ENCODE measurements at regions not wholly inside any gene's neighbourhood (a gene's known extent, or its start where the extent isn't known, plus 50 kb on each side); places are given as distances from the start of the nearest gene placed in this dataset.

DNA sequence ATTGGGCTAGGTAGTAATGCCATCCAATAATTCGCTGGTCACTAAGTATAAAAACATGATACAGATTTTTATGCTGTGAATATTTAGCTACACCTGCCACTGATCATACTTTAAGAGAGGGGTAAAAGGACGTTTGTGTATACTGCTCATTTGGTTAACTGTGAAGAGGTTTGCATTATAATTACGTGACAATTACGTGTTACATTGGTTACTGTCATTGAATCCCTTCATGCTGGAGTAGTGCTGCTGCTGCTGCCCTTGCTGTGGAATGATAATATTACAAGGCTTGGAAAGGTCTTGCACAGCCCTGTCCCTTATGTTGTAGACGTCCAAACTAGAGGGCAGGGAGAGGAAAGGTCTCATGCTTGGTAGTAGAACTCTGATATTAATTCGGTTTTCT lies 312.2 kb upstream of the ATP2B1 start:
- no peaks in the 10 kb centered on the region for H3K27me3 ChIP-seq (ENCODE audit: insufficient read depth, low read length)
- H3K27ac ChIP-seq (ENCODE audit: low read depth, low read length), result no peak overlapping the region
- H3K36me3 ChIP-seq (ENCODE audit: insufficient read depth, low read length), result no peaks in the 10 kb centered on the region
- H3K4me1 ChIP-seq (ENCODE audit: control insufficient read depth, insufficient read depth, low read length, unreplicated experiment), result no peaks in the 10 kb centered on the region
- H3K4me3 ChIP-seq (ENCODE audit: low read depth, low read length), result no peak overlapping the region
- no peak overlapping the region for H2AFZ ChIP-seq (ENCODE audit: low read length, unreplicated experiment)
- no peaks in the 10 kb centered on the region for H3K79me2 ChIP-seq (ENCODE audit: control insufficient read depth, insufficient read depth, low read length, unreplicated experiment)

DNA sequence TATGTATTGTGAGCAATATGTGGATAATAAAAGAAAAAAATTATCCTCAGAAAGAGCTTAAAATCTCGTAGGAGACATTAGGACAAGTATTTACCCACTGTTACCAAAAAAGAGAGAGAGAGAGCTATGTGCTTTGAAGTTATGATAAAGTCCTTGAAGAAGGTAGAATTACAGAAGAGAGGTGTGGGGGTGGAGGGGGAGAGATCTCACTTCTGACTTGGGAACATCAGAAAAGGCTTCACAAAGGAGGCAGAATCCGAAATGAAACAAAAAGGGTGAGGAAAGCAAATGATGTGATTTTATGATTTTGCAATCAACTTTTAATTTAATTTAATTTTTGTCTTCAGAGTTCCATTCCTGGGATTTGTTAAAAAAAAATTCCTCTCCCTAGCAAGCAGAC lies 311.8 kb upstream of the ATP2B1 start:
- Histone ChIP-seq H2AFZ (ENCODE audit: low read length, unreplicated experiment) (no peak overlapping the region), H3K4me3 (ENCODE audit: low read depth, low read length) (no peak overlapping the region), H3K27ac (ENCODE audit: low read depth, low read length) (no peak overlapping the region), H3K79me2 (ENCODE audit: control insufficient read depth, insufficient read depth, low read length, unreplicated experiment) (no peaks in the 10 kb centered on the region), H3K27me3 (ENCODE audit: insufficient read depth, low read length) (no peaks in the 10 kb centered on the region), H3K36me3 (ENCODE audit: insufficient read depth, low read length) (no peaks in the 10 kb centered on the region), H3K4me1 (ENCODE audit: control insufficient read depth, insufficient read depth, low read length, unreplicated experiment) (peaks cover 3% of the 10 kb centered on the region)

DNA sequence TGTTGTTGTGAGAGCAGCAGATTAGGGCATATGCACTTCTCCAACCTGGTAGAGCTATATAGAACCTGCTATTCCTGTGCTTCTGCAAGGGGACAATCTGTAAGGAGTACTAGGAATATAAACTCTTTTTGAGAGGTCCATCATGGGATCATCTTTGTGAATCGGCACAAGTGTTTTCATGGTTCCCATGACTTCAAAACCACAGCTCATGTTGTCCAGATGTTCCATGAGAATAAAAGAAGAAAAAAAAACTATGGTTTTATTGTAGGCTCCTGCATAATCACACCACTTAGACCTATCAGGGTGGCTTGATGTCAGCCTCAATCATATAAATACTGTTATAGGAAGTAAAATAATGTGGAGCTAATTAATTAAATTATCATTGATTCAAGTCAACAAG lies 311.4 kb upstream of the ATP2B1 start:
- Histone ChIP-seq H3K79me2 (ENCODE audit: control insufficient read depth, insufficient read depth, low read length, unreplicated experiment) (no peaks in the 10 kb centered on the region), H3K36me3 (ENCODE audit: insufficient read depth, low read length) (no peaks in the 10 kb centered on the region), H3K27ac (ENCODE audit: low read depth, low read length) (no peak overlapping the region), H3K4me1 (ENCODE audit: control insufficient read depth, insufficient read depth, low read length, unreplicated experiment) (peaks cover 7% of the 10 kb centered on the region), H3K4me3 (ENCODE audit: low read depth, low read length) (no peak overlapping the region), H3K27me3 (ENCODE audit: insufficient read depth, low read length) (no peaks in the 10 kb centered on the region), H2AFZ (ENCODE audit: low read length, unreplicated experiment) (no peak overlapping the region)

DNA sequence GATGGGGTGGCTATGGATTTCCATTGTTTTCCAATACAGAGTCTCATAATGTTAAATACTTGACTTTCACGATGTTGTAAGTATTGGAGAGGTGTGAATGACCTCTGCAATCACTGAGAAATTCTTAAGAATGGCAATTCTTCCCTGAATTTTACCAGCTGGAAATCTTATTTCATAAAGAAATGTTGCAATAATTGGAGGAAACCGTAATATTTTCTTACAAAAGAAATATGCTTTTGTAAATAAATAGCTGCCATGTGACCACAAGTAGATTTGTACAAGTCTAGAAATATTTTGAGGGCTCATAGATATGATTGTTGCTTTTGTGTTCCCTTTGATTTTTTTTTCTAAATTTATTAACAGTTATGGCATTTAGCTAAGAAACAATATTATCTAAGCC lies 308.7 kb upstream of the ATP2B1 start:
- H3K36me3 ChIP-seq (ENCODE audit: insufficient read depth, low read length), result no peaks in the 10 kb centered on the region
- H3K4me1 ChIP-seq (ENCODE audit: control insufficient read depth, insufficient read depth, low read length, unreplicated experiment), result peaks cover 7% of the 10 kb centered on the region
- no peaks in the 10 kb centered on the region for H3K79me2 ChIP-seq (ENCODE audit: control insufficient read depth, insufficient read depth, low read length, unreplicated experiment)
- no peak overlapping the region for H3K27ac ChIP-seq (ENCODE audit: low read depth, low read length)
- no peak overlapping the region for H2AFZ ChIP-seq (ENCODE audit: low read length, unreplicated experiment)
- no peaks in the 10 kb centered on the region for H3K27me3 ChIP-seq (ENCODE audit: insufficient read depth, low read length)
- no peak overlapping the region for H3K4me3 ChIP-seq (ENCODE audit: low read depth, low read length)

DNA sequence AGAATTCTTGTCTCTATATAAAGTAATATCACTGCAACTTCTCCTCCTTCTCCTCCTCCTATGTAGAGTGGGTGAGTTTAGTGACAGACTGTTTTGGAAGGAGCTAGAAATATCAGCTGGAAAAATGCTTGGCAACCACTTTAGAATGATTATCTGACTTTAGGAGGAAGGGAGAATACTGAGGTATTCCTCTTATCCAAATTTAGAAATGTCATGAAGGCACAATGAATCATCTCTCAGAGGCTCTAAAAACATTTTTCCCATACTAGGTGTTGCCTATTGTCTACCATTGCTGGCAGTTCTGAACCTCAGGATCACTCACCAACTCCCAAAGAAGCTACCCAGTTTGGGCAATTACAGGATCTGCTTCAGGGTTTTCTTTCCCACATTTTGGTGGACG lies 306.6 kb upstream of the ATP2B1 start:
- Histone ChIP-seq H3K27me3 (ENCODE audit: insufficient read depth, low read length) (no peaks in the 10 kb centered on the region), H3K27ac (ENCODE audit: low read depth, low read length) (no peak overlapping the region), H3K79me2 (ENCODE audit: control insufficient read depth, insufficient read depth, low read length, unreplicated experiment) (no peaks in the 10 kb centered on the region), H2AFZ (ENCODE audit: low read length, unreplicated experiment) (no peak overlapping the region), H3K4me1 (ENCODE audit: control insufficient read depth, insufficient read depth, low read length, unreplicated experiment) (peaks cover 7% of the 10 kb centered on the region), H3K36me3 (ENCODE audit: insufficient read depth, low read length) (no peaks in the 10 kb centered on the region), H3K4me3 (ENCODE audit: low read depth, low read length) (no peak overlapping the region)

DNA sequence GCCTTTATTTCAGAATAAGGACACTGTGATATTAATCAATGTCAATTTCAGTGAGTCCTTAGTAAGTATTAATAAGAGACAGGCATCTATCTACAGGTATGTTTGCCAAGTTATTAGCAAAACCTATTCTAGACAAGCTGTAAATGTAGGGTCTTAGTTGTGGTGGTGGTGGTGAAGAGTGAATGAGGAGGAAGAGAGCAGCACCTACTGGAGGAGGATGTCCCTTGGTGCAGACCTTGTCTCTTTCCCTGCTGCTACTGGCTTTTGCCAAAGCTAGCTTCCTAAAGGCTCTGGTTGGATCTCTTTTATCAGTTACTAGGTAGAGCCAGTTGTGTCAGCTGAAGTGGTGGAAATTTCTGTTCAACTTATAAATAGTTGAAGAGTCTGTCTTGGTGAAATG lies 304.8 kb upstream of the ATP2B1 start:
- Histone ChIP-seq H3K79me2 (ENCODE audit: control insufficient read depth, insufficient read depth, low read length, unreplicated experiment) (no peaks in the 10 kb centered on the region), H3K4me3 (ENCODE audit: low read depth, low read length) (no peak overlapping the region), H3K27me3 (ENCODE audit: insufficient read depth, low read length) (no peaks in the 10 kb centered on the region), H2AFZ (ENCODE audit: low read length, unreplicated experiment) (no peak overlapping the region), H3K36me3 (ENCODE audit: insufficient read depth, low read length) (no peaks in the 10 kb centered on the region), H3K4me1 (ENCODE audit: control insufficient read depth, insufficient read depth, low read length, unreplicated experiment) (peaks cover 7% of the 10 kb centered on the region), H3K27ac (ENCODE audit: low read depth, low read length) (no peak overlapping the region)

DNA sequence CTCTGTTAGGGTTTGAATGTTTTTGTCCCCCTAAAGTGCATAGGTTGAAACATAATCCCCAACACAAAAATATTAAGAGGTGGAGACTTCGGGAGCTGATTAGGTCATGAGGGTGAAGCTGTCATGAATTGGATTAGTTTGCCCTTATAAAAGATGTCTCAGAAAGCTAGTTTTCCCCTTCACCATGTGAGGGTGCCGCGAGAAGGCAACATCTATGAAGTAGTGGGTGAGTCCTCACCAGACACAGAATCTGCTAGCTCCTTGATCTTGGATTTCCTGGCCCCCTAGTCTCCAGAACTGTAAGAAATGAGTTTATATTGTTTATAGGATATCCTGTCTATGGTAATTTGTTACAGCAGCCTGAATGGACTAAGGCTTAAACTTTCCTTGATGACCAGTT lies 301.5 kb upstream of the ATP2B1 start:
- H3K4me3 ChIP-seq (ENCODE audit: low read depth, low read length), result no peak overlapping the region
- H2AFZ ChIP-seq (ENCODE audit: low read length, unreplicated experiment), result no peak overlapping the region
- H3K27me3 ChIP-seq (ENCODE audit: insufficient read depth, low read length), result no peaks in the 10 kb centered on the region
- H3K4me1 ChIP-seq (ENCODE audit: control insufficient read depth, insufficient read depth, low read length, unreplicated experiment), result no peaks in the 10 kb centered on the region
- H3K27ac ChIP-seq (ENCODE audit: low read depth, low read length), result no peak overlapping the region
- H3K79me2 ChIP-seq (ENCODE audit: control insufficient read depth, insufficient read depth, low read length, unreplicated experiment), result no peaks in the 10 kb centered on the region
- no peaks in the 10 kb centered on the region for H3K36me3 ChIP-seq (ENCODE audit: insufficient read depth, low read length)

DNA sequence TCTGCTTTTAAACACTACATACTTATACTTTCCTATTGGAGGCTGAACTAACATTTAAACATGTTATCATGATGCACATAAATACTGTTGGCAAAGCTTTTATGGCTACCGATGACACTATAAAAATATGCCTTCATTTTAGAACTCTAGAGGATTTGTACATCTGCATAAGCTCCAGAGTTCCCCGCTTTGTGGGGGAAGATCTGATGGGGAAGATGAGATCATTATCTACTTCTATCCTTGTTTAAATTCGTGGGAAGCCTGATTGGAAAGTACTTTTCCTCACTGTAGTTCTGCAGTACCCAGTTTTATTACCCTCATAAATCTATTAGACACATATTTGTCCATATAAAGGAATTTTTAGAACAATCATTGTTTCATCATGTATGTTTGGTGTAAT lies 299.6 kb upstream of the ATP2B1 start:
- Histone ChIP-seq H3K4me1 (ENCODE audit: control insufficient read depth, insufficient read depth, low read length, unreplicated experiment) (no peaks in the 10 kb centered on the region), H3K27me3 (ENCODE audit: insufficient read depth, low read length) (no peaks in the 10 kb centered on the region), H3K79me2 (ENCODE audit: control insufficient read depth, insufficient read depth, low read length, unreplicated experiment) (no peaks in the 10 kb centered on the region), H3K4me3 (ENCODE audit: low read depth, low read length) (no peak overlapping the region), H3K36me3 (ENCODE audit: insufficient read depth, low read length) (no peaks in the 10 kb centered on the region), H2AFZ (ENCODE audit: low read length, unreplicated experiment) (no peak overlapping the region), H3K27ac (ENCODE audit: low read depth, low read length) (no peak overlapping the region)

DNA sequence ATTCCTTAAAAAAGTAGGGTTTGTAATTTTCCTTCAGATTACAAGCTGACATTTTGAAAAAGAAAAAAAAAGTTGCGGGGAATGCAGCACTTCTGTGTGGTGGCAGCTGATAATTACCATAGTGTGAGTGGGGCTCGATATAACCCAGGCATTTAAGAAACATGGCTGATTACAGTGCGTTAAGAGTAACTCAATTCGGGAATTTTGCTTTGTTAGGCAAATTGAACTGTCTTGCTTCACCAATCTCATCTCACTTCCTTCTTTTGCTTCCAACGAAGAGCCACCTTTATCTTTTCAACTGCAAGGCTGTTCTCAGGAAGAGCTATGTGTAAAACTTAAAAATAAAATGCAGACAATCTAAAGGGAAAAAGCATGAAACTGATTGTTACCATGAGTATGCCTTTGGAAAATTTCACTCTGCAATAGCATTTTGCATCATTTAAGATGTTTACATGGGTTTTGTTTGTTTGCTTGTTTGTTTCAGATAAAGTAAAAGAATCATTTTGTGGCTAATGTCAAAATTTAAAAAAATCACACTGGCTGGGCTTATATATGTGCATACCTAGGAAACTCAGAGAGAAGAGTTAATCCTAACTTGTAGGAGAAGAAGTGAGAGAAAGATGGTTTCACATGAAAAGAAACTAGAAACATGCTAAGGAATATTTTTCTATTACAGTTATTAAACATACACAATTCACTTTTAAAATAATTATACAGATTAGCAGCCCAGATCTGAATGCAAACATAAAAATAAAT lies 295.9 kb upstream of the ATP2B1 start:
- Histone ChIP-seq H3K27ac (ENCODE audit: low read depth, low read length) (no peak overlapping the region), H3K4me3 (ENCODE audit: low read depth, low read length) (no peak overlapping the region)

DNA sequence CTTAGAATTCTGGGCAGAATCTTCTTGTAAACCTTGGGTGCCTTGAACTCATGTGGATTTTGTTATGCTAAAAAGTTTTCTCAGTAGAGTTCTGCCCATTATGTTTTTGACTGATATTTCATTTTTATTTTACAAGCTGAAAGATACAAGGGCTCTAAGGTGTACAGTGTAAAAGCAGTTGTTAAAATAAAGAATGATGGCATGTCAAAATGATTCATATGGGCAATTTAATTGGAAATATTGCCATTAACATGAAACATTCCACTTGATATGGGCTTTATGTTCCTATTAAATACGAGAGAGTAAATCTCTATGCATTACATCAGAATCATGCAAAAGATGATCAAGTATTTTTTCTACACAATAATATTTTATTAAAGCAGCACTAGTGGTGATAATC lies 295.1 kb upstream of the ATP2B1 start:
- H3K27ac ChIP-seq (ENCODE audit: low read depth, low read length), result no peak overlapping the region
- no peak overlapping the region for H3K4me3 ChIP-seq (ENCODE audit: low read depth, low read length)
- H3K79me2 ChIP-seq (ENCODE audit: control insufficient read depth, insufficient read depth, low read length, unreplicated experiment), result no peaks in the 10 kb centered on the region
- H3K36me3 ChIP-seq (ENCODE audit: insufficient read depth, low read length), result no peaks in the 10 kb centered on the region
- H2AFZ ChIP-seq (ENCODE audit: low read length, unreplicated experiment), result no peak overlapping the region
- no peaks in the 10 kb centered on the region for H3K27me3 ChIP-seq (ENCODE audit: insufficient read depth, low read length)
- no peaks in the 10 kb centered on the region for H3K4me1 ChIP-seq (ENCODE audit: control insufficient read depth, insufficient read depth, low read length, unreplicated experiment)

More for the DNA sequence above, 295.9 kb upstream of the ATP2B1 start:
- H3K36me3 ChIP-seq (ENCODE audit: insufficient read depth, low read length), result no peaks in the 10 kb centered on the region
- no peaks in the 10 kb centered on the region for H3K4me1 ChIP-seq (ENCODE audit: control insufficient read depth, insufficient read depth, low read length, unreplicated experiment)
- H3K27me3 ChIP-seq (ENCODE audit: insufficient read depth, low read length), result no peaks in the 10 kb centered on the region
- H2AFZ ChIP-seq (ENCODE audit: low read length, unreplicated experiment), result no peak overlapping the region
- H3K79me2 ChIP-seq (ENCODE audit: control insufficient read depth, insufficient read depth, low read length, unreplicated experiment), result no peaks in the 10 kb centered on the region

DNA sequence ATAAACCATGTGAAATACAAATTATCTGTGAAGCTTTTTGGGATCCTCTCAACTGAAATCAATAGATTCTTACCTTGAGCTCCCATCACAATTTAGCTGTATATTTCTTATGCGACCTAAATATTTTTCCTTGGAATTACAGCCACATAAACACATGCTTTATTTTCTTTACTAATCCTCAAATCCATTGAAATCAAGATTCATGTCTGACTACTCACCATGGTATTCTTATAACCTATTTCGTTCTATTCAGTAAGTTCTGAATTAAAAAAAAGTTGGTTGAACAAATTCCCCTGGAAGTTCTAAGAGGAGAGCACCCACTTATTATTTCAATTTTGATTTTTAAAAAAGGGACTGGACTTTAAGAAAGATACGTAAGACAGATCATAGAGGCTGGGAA lies 292.1 kb upstream of the ATP2B1 start:
- Histone ChIP-seq H3K4me1 (ENCODE audit: control insufficient read depth, insufficient read depth, low read length, unreplicated experiment) (no peaks in the 10 kb centered on the region), H3K4me3 (ENCODE audit: low read depth, low read length) (no peak overlapping the region), H3K36me3 (ENCODE audit: insufficient read depth, low read length) (no peaks in the 10 kb centered on the region), H3K27me3 (ENCODE audit: insufficient read depth, low read length) (no peaks in the 10 kb centered on the region), H3K27ac (ENCODE audit: low read depth, low read length) (no peak overlapping the region), H2AFZ (ENCODE audit: low read length, unreplicated experiment) (no peak overlapping the region), H3K79me2 (ENCODE audit: control insufficient read depth, insufficient read depth, low read length, unreplicated experiment) (no peaks in the 10 kb centered on the region)
